IMR-90 (cell line): ENCODE measurements at regions not wholly inside any gene's neighbourhood (a gene's known extent, or its start where the extent isn't known, plus 50 kb on each side); places are given as distances from the start of the nearest gene placed in this dataset.

ENCODE experiments used
- ATAC-seq: fragments of 200-7000 bp; cut with Tn5 transposase; 2 replicates; pipeline ENCODE4 v1.9.1; 2020; ENCODE audit warnings: low read depth, mild to moderate bottlenecking, moderate library complexity
- BruUV-seq: library from RNA; stranded (reverse); fragments of 400-500 nt; replicated peaks from 2 replicates; lab custom pipeline; 2021; lab: Mats Ljungman, UMichigan
- CTCF ChIA-PET: fragments of 300-600 bp; formaldehyde crosslinking; extraction: SDS; loops from one replicate; lab custom pipeline; 2021; ENCODE audit warnings: antibody characterized with exemption; lab: Yijun Ruan, JAX
- POLR2A ChIA-PET: fragments of 300-600 bp; sonication (Branson Sonifier 250); formaldehyde crosslinking; loops from one replicate; lab custom pipeline; 2022; ENCODE audit warnings: antibody characterized with exemption; ENCODE audit not compliant: unreplicated experiment; lab: Charles Lee
- DNase-seq: peaks from one replicate; pipeline ENCODE4 v3.0.0; 2013
- H2AFZ ChIP-seq: replicated peaks from 2 replicates; pipeline ENCODE3; 2013; ENCODE audit warnings: low read length, mild to moderate bottlenecking; ENCODE audit not compliant: poor library complexity
- H2AK5ac ChIP-seq: 2 replicates; pipeline ENCODE4 v1.6.1; 2013; ENCODE audit warnings: low read depth, low read length, inconsistent platforms
- H2AK9ac ChIP-seq: replicated peaks from 2 replicates; pipeline ENCODE3; 2013; ENCODE audit warnings: mild to moderate bottlenecking, low read depth, low read length, moderate library complexity; ENCODE audit not compliant: poor library complexity
- H2BK120ac ChIP-seq: 2 replicates; pipeline ENCODE4 v1.6.1; 2013; ENCODE audit warnings: low read depth, low read length, inconsistent platforms
- H2BK15ac ChIP-seq: 3 replicates; pipeline ENCODE4 v1.6.1; 2013; ENCODE audit warnings: low read depth, low read length, inconsistent platforms
- H2BK20ac ChIP-seq: 2 replicates; pipeline ENCODE4 v1.6.1; 2013; ENCODE audit warnings: low read depth, mild to moderate bottlenecking, inconsistent platforms, low read length, moderate library complexity
- H2BK5ac ChIP-seq: 2 replicates; pipeline ENCODE4 v1.6.1; 2013; ENCODE audit warnings: mild to moderate bottlenecking, low read depth, low read length, inconsistent platforms; ENCODE audit not compliant: poor library complexity, severe bottlenecking
- H3K14ac ChIP-seq: replicated peaks from 2 replicates; pipeline ENCODE4 v1.6.1; 2013; ENCODE audit warnings: low read depth, low read length, inconsistent platforms
- H3K18ac ChIP-seq: 2 replicates; pipeline ENCODE4 v1.6.1; 2013; ENCODE audit warnings: low read depth, low read length, control low read depth
- H3K23ac ChIP-seq: 2 replicates; pipeline ENCODE4 v1.6.1; 2013; ENCODE audit warnings: low read depth, low read length, inconsistent platforms
- H3K27ac ChIP-seq: 2 replicates; pipeline ENCODE4 v1.5.1; 2013; ENCODE audit warnings: mild to moderate bottlenecking, control low read depth, low read length; ENCODE audit not compliant: insufficient read depth
- H3K27me3 ChIP-seq: 2 replicates; pipeline ENCODE4 v1.6.1; 2013; ENCODE audit warnings: low read length; ENCODE audit not compliant: control insufficient read depth, insufficient read depth
- H3K36me3 ChIP-seq: 2 replicates; pipeline ENCODE4 v1.6.1; 2013; ENCODE audit warnings: low read length, mixed read lengths; ENCODE audit not compliant: control insufficient read depth, insufficient read depth
- H3K4ac ChIP-seq: 2 replicates; pipeline ENCODE4 v1.6.1; 2013; ENCODE audit warnings: low read depth, low read length, inconsistent platforms
- H3K4me1 ChIP-seq: 2 replicates; pipeline ENCODE4 v1.6.1; 2013; ENCODE audit warnings: low read length, mixed read lengths; ENCODE audit not compliant: control insufficient read depth, insufficient read depth
- H3K4me2 ChIP-seq: 2 replicates; pipeline ENCODE4 v1.6.1; 2013; ENCODE audit warnings: low read depth, mild to moderate bottlenecking, control low read depth, low read length, moderate library complexity
- H3K4me3 ChIP-seq: 2 replicates; pipeline ENCODE4 v1.5.1; 2013; ENCODE audit warnings: low read depth, mild to moderate bottlenecking, control low read depth, low read length, moderate library complexity; ENCODE audit not compliant: insufficient read depth
- H3K56ac ChIP-seq: 2 replicates; pipeline ENCODE4 v1.6.1; 2013; ENCODE audit warnings: low read length, inconsistent platforms; ENCODE audit not compliant: insufficient read depth; ENCODE audit errors: extremely low read depth
- H3K79me1 ChIP-seq, 2 experiments: 2 replicates each; pipeline ENCODE4 v1.6.1; 2013; ENCODE audit warnings: low read length in 2 of 2, inconsistent platforms in 1 of 2, low read depth in 1 of 2
- H3K9ac ChIP-seq: 2 replicates; pipeline ENCODE4 v1.6.1; 2013; ENCODE audit warnings: low read depth, low read length, control low read depth
- H3K9me1 ChIP-seq: 2 replicates; pipeline ENCODE4 v1.6.1; 2013; ENCODE audit warnings: low read length, inconsistent platforms; ENCODE audit not compliant: insufficient read depth
- H3K9me3 ChIP-seq: 2 replicates; pipeline ENCODE4 v1.6.1; 2013; ENCODE audit warnings: low read length; ENCODE audit not compliant: control insufficient read depth, insufficient read depth
- H4K20me1 ChIP-seq: 2 replicates; pipeline ENCODE4 v1.6.1; 2013; ENCODE audit warnings: low read length, inconsistent platforms; ENCODE audit not compliant: insufficient read depth
- H4K5ac ChIP-seq: 2 replicates; pipeline ENCODE4 v1.6.1; 2013; ENCODE audit warnings: mild to moderate bottlenecking, low read depth, low read length, control low read depth
- H4K8ac ChIP-seq, 2 experiments: 2 replicates each; pipeline ENCODE4 v1.6.1; 2013; ENCODE audit warnings: low read depth in 2 of 2, low read length in 2 of 2, control low read depth in 1 of 2, inconsistent platforms in 1 of 2
- H4K91ac ChIP-seq: 2 replicates; pipeline ENCODE4 v1.6.1; 2013; ENCODE audit warnings: low read depth, low read length, inconsistent platforms; ENCODE audit not compliant: insufficient read depth
- BHLHE40 ChIP-seq: fragments of 150-350 bp; IDR thresholded peaks from 2 replicates; pipeline ENCODE4 v1.6.1; 2016; ENCODE audit warnings: mild to moderate bottlenecking, low read depth, low read length
- MAFK ChIP-seq: IDR thresholded peaks from 2 replicates; pipeline ENCODE4 v1.6.1; 2012; ENCODE audit warnings: low read depth, low read length, improper control_type of control experiment
- MAZ ChIP-seq: IDR thresholded peaks from 2 replicates; pipeline ENCODE4 v1.6.1; 2012; ENCODE audit warnings: low read depth, mild to moderate bottlenecking, low read length, improper control_type of control experiment, moderate library complexity, borderline replicate concordance
- NFE2L2 ChIP-seq: fragments of 150-350 bp; IDR thresholded peaks from 2 replicates; pipeline ENCODE4 v1.6.1; 2016; ENCODE audit warnings: low read depth, mild to moderate bottlenecking, low read length
- RCOR1 ChIP-seq: IDR thresholded peaks from 2 replicates; pipeline ENCODE4 v1.6.1; 2012; ENCODE audit warnings: mild to moderate bottlenecking, low read length, improper control_type of control experiment; ENCODE audit not compliant: insufficient replicate concordance
- SMC3 ChIP-seq: fragments of 150-350 bp; IDR thresholded peaks from 2 replicates; pipeline ENCODE4 v1.6.1; 2016; ENCODE audit warnings: low read depth, mild to moderate bottlenecking, antibody characterized with exemption, low read length, moderate library complexity
- WGBS, 2 experiments: methylation state at CpG; one replicate each; pipeline versions ENCODE4 v1.1.5 to v1.1.7; 2013; ENCODE audit warnings: missing lambda C conversion rate in 2 of 2; ENCODE audit not compliant: insufficient read length in 1 of 2; ENCODE audit errors: extremely low coverage in 2 of 2; 5-methylcytosine and 5-hydroxymethylcytosine counted together
- dilution Hi-C: fragments of 300-500 bp; cut with HindIII; formaldehyde crosslinking; loops from one replicate; pipeline ENCODE4 v1.14.3; 2018; ENCODE audit warnings: low sequenced_read_pairs; ENCODE audit not compliant: unreplicated experiment
- in situ Hi-C: fragments of 300-500 bp; cut with MboI; formaldehyde crosslinking; loops from 3 replicates; pipeline ENCODE4 v1.14.3; 2019; ENCODE audit warnings: low sequenced_read_pairs, inconsistent platforms, mixed read lengths
- intact Hi-C: fragments of 100-400 bp; cut with micrococcal nuclease; formaldehyde crosslinking; loops from 2 replicates; pipeline ENCODE4 v1.10.0; 2022

DNA sequence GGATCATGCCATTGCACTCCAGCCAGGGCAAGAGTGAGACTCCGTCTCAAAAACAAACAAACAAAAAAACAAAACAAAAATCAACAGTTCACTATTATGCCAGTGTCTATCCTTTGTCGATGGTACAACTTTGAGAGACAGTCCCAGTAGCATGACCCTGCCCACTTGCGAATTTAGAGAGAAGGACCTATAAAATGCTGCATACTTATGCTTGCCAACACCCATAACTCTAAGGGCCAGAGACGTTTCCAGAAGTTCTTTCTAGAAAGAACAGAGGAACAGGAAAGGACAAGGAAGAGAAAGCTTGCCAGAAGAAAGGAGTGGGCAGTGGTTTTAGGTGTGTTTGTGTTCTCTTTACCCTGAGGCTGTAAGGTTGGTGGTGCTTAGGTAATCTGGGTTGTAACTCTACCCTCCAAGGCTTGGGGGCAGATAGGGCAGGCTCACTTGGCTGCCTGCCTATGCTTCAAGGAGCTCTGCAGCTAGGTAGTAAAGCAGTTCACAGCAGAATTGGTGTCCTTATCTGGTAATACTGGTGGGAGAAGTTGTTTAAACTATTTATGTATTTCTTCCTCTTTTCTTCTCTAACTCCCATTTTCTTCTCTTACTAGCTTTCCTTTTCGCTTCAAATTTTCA, 50.6 kb upstream of the SPPL2A start:
- POLR2A ChIA-PET, result interaction anchor here (0.5 kb wide), 1 partner anchor 13 kb away, joined by 5 read pairs; no protein-coding TSS in a partner anchor
- Histone ChIP-seq H3K23ac (no peak overlapping the region), H3K9me1 (no peaks in the 10 kb centered on the region), H2AK9ac (no peak overlapping the region), H4K20me1 (no peaks in the 10 kb centered on the region), H2BK5ac (no peak overlapping the region), H2AFZ (no peak overlapping the region), H4K8ac (no peak overlapping the region), H2BK20ac (no peak overlapping the region), H3K79me1 (no peaks in the 10 kb centered on the region), H3K18ac (no peak overlapping the region), H3K56ac (no peak overlapping the region), H3K9me3 (no peaks in the 10 kb centered on the region), H3K4me2 (no peak overlapping the region), H2BK120ac (no peak overlapping the region), H3K27ac (no peak overlapping the region), H4K91ac (no peak overlapping the region), H4K5ac (no peak overlapping the region), H2AK5ac (no peak overlapping the region), H2BK15ac (no peak overlapping the region), H3K9ac (no peak overlapping the region), H3K36me3 (no peaks in the 10 kb centered on the region), H3K14ac (no peak overlapping the region), H3K27me3 (peaks cover 9% of the 10 kb centered on the region), H3K4me1 (no peaks in the 10 kb centered on the region), H3K4ac (no peak overlapping the region), H3K4me3 (no peak overlapping the region)
- intact Hi-C loops (loop anchor here (5.0 kb wide), 1 partner anchor 46 kb away; no protein-coding TSS in a partner anchor), in situ Hi-C loops (no loop called here), dilution Hi-C loops (no loop called here)
- 100% methylated on average over 1 of the region's 5 CpGs for WGBS, 2 experiments
- no peak for DNase-seq
- TF ChIP-seq MAFK, result no peak
- no peak for TF ChIP-seq RCOR1
- no peak for TF ChIP-seq MAZ
- TF ChIP-seq BHLHE40, result no peak
- no peak for TF ChIP-seq SMC3
- TF ChIP-seq NFE2L2, result no peak
- no TSS peak for BruUV-seq
- no peak for ATAC-seq
- CTCF ChIA-PET, result no interaction called here
